Motor neuron (in vitro differentiated cells): ENCODE measurements at regions not wholly inside any gene's neighbourhood (a gene's known extent, or its start where the extent isn't known, plus 50 kb on each side); places are given as distances from the start of the nearest gene placed in this dataset.

ENCODE experiments used
- ATAC-seq, 8 experiments: fragments of 200-7000 bp; cut with Tn5 transposase; replicated peaks in 6 of 8; 2 replicates each; pipeline ENCODE4 v1.8.0; 2021; ENCODE audit warnings: mild to moderate bottlenecking in 8 of 8, moderate library complexity in 8 of 8
- H3K27ac ChIP-seq, 2 donors: fragments of 250-450 bp; sonication (Bioruptor Pico); 2 replicates each; pipeline ENCODE4 v1.9.0; 2021; ENCODE audit warnings: antibody characterized with exemption in 2 of 2, mild to moderate bottlenecking in 2 of 2, moderate library complexity in 1 of 2
- H3K4me1 ChIP-seq, 2 donors: fragments of 250-450 bp; sonication (Bioruptor Pico); replicated peaks in 1 of 2; 2 replicates each; pipeline ENCODE4 v1.6.1; 2021; ENCODE audit warnings: antibody characterized with exemption in 2 of 2, mild to moderate bottlenecking in 2 of 2, moderate library complexity in 1 of 2
- H3K4me3 ChIP-seq, 5 donors: fragments of 250-450 bp; sonication (Bioruptor Pico); 2 replicates each; pipeline ENCODE4 v1.9.0; 2021; ENCODE audit warnings: antibody characterized with exemption in 5 of 5, mild to moderate bottlenecking in 5 of 5, moderate library complexity in 4 of 5
- WGBS, 10 experiments: fragments of 450-650 bp; shearing (Covaris generic); methylation state at CpG; one replicate each; pipeline ENCODE4 v1.0.0; 2022; 5-methylcytosine and 5-hydroxymethylcytosine counted together
- in situ Hi-C, 9 experiments: fragments of 400-800 bp; cut with MboI; loops; one replicate each; pipeline ENCODE4 v1.15.0; 2021; ENCODE audit warnings: low sequenced_read_pairs in 9 of 9, low pct_unique_long_range_greater_than_20kb in 2 of 9; ENCODE audit not compliant: unreplicated experiment in 9 of 9

DNA sequence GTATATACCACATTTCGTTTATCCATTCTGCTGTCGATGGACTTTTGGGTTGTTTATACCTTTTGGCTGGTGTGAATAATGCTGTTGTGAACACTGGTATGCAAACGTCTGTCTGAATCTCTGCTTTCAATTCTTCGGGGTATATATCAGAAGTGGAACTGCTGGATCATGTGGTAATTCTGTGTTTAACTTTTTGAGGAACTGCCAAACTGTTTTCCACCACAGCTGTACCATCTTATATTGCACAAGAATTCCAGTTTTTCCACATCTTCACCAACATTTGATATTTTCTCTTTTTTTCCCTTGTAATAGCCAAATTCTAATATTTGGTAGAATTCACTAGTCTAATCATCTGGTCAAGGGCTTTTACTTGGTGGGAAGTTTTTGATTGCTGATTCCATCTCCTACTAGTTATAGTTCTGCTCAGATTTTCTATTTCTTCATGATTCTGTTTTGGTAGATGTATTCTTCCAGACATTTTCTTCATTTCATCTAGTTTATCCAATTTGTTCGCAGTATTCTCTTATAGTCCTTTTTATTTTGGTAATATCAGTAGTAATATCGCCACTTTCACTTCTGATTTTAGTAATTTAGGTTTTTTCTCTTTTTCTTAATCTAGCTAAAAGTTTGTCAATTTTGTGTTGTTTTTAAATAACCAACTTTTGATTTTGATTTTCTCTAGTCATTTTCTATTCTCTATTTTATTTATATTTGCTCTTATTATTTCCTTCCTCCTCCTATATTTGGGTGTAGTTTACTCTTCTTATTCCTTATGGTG, 271.2 kb downstream of the ZEB1 start:
- Histone ChIP-seq H3K27ac (no peak overlapping the region), H3K4me1 (no peaks in the 10 kb centered on the region), H3K4me3 (no peak overlapping the region)
- in situ Hi-C loops, result no loop called here
- 51 to 98% (median 75%) methylated on average over 2 to 6 of the region's 6 CpGs for WGBS, 10 experiments
- no peak for ATAC-seq

DNA sequence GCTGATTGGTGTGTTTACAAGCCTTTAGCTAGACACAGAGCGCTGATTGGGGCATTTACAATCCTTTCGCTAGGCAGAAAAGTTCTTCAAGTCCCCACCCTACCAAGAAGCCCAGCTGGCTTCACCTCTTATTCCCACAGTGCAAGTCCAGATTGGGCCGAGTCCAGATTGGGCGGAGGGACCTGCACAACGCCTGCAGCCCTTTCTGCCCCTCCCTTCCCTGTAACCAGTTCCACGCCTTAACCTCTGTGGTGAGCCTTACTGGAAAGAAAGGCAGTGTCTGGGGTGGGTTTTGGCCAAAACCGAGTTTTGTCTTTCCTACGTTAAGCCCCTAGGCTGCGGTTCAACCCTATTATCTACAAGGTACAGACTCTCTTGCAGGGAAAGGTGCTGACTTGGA, 268.7 kb downstream of the ZEB1 start:
- H3K4me1 ChIP-seq, result peaks cover 0 to 4% of the 10 kb centered on the region in 2 donors
- in situ Hi-C loops, result no loop called here
- ATAC-seq, result peak in 1 of 8 experiments; percentile 77
- 20 to 100% (median 93%) methylated on average over 1 to 7 of the region's 9 CpGs; no CpG with 5 or more reads in 4 of the 10 experiments for WGBS, 10 experiments
- no peak overlapping the region for H3K27ac ChIP-seq
- H3K4me3 ChIP-seq, result no peak overlapping the region

DNA sequence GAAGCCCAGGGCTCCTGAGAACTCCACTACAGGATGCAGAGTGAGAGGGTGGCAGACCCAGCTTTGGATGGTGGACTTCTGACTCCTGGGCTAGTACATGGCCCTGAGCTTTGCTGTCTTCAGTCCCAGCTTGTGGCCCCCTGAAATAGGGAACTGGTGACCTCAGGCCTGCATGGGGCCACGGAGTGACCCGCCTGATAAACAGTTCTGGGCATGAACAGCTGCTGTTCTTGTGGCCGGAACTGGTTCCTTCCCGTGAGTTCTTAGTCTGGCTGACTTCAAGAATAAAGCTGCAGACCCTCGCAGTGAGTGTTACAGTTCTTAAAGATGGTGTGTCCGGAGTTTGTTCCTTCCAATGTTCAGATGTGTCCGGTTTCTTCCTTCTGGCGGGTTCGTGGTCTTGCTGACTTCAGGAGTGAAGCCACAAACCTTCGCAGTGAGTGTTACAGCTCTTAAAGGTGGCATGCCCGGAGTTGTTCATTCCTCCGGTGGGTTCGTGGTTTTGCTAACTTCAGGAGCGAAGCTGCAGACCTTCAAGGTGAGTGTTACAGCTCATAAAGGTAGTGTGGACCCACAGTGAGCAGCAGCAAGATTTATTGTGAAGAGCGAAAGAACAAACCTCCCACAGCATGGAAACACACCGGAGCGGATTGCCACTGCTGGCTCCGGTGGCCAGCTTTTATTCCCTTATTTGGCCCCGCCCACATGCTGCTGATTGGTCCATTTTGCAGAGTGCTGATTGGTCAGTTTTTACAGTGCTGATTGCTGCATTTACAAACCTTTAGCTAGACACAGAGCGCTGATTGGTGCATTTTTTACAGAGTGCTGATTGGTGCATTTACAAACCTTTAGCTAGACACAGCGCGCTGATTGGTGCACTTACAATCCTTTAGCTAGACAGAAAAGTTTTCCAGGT, 268.0 kb downstream of the ZEB1 start:
- WGBS, 10 experiments, result 75 to 100% (median 95%) methylated on average over 1 to 15 of the region's 22 CpGs
- no peak for ATAC-seq
- in situ Hi-C loops, result no loop called here

DNA sequence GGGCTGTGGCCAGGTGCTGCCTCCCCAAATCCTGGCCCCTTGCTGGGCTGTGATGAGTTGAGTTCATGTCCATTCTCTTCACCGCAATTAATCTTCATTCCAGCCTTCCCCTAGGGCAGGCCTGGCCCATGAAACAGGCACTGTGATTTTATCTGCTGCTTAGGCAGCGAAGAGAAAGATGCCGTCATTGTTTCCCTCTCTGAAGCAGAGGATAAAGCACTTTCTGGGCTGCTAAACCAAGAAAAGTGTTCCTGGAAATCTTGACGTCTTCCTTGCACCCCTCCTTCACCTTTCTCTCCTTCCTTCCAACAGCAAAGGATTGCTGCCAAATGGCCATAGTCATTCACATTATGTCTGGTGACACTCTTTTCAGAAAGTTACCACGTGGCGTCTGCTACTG, 265.9 kb downstream of the ZEB1 start:
- 60 to 100% (median 83%) methylated on average over 2 to 6 of the region's 6 CpGs; no CpG with 5 or more reads in 2 of the 10 experiments for WGBS, 10 experiments
- Histone ChIP-seq H3K4me1 (peaks cover 0 to 6% of the 10 kb centered on the region in 2 donors), H3K4me3 (no peak overlapping the region), H3K27ac (no peak overlapping the region)
- in situ Hi-C loops, result no loop called here
- no peak for ATAC-seq

More for the DNA sequence above, 268.0 kb downstream of the ZEB1 start:
- H3K27ac ChIP-seq, result no peak overlapping the region
- H3K4me3 ChIP-seq, result no peak overlapping the region
- peaks cover 0 to 6% of the 10 kb centered on the region in 2 donors for H3K4me1 ChIP-seq

DNA sequence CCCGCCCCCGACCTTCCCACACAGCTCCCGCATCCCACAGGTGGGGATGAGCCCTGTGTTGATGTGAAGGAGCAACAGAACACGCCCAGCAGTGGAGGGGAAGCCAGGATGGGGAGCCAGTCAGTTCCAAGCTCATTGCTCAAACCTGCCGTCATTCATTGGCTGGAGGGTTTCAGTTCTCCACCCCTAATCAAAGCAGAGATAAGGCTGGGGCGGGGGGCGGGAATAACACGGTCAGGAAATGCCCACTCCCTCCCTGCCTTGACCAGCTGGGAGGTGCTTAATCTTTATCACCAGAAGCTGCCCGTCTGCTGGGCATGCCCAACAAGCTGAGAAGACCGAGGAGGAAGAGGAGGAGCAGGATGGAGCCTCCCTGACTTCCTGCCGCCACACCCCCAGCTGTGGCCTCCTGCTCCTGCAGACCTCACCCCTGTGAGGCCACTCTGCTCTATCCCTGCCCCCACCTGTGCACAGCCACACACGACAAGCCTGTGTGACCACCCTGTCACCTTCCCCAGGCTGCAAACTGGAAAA, 265.1 kb downstream of the ZEB1 start:
- WGBS, 10 experiments, result 73 to 100% (median 98%) methylated on average over 1 to 4 of the region's 12 CpGs; no CpG with 5 or more reads in 6 of the 10 experiments
- in situ Hi-C loops, result no loop called here
- Histone ChIP-seq H3K4me1 (peaks cover 0 to 6% of the 10 kb centered on the region in 2 donors), H3K4me3 (no peak overlapping the region), H3K27ac (no peak overlapping the region)
- no peak for ATAC-seq

DNA sequence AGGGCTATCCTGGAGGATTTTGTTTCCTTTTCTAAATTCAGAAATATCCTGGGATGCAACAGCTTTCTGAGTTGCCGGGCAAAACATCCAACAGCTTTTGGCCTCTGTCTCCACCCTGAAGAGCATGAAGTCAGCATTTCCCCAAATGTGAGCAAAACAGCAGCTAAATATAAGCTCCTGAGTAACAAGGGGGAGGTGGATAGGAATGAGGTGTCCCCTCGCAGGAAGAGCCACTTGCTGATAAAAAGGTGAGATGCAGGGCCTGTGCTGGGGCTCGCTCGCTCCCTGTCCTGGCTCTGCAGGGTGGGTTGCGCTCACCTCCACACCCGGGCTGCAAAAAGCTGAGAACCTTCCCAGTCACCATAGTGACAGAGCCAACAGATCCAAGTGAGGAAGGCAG, 264.3 kb downstream of the ZEB1 start:
- peak in 2 of 8 experiments; percentile 33 to 42 for ATAC-seq
- in situ Hi-C loops, result no loop called here

DNA sequence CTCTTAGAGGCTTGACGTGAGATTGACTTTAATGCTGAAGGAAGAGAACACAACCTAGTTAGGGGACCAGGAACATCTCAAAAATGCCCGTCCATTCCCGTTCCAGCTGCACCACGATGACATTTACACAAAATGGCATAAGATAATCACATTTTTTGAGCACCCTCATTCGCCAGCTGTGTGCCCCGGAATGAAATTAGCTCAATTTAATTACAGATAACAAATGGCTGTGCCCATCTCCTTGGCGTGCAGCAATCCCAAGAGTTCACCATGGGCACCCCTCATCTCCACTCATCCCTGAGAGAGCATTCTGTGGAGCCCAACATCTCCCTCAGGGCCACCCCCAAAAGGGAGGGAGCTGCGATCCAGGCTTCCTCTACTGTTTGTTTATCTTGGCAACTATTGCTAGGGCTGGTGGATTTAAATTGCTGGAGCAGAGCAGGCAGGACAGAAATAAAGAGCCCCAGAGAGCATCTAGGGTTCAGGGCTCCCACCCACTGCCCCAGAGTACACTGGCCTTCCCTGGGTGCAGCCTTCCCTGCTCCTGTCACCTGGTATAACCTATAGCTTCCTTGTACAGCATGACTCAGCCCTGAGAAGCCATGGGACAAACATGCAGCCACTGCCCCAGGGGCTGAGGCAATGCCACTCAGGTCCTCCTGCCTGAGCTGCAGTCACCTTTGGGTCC, 263.5 kb downstream of the ZEB1 start:
- WGBS, 10 experiments, result 40 to 100% (median 83%) methylated on average over 3 to 8 of the region's 8 CpGs; no CpG with 5 or more reads in 3 of the 10 experiments
- H3K4me3 ChIP-seq, result no peak overlapping the region
- peaks cover 0 to 6% of the 10 kb centered on the region in 2 donors for H3K4me1 ChIP-seq
- peak; percentile 53 to 94 (median 89) for ATAC-seq
- in situ Hi-C loops, result no loop called here
- H3K27ac ChIP-seq, result no peak overlapping the region

More for the DNA sequence above, 264.3 kb downstream of the ZEB1 start:
- 20 to 100% (median 70%) methylated on average over 1 to 2 of the region's 6 CpGs; no CpG with 5 or more reads in 2 of the 10 experiments for WGBS, 10 experiments
- peaks cover 0 to 6% of the 10 kb centered on the region in 2 donors for H3K4me1 ChIP-seq
- no peak overlapping the region for H3K27ac ChIP-seq
- no peak overlapping the region for H3K4me3 ChIP-seq

DNA sequence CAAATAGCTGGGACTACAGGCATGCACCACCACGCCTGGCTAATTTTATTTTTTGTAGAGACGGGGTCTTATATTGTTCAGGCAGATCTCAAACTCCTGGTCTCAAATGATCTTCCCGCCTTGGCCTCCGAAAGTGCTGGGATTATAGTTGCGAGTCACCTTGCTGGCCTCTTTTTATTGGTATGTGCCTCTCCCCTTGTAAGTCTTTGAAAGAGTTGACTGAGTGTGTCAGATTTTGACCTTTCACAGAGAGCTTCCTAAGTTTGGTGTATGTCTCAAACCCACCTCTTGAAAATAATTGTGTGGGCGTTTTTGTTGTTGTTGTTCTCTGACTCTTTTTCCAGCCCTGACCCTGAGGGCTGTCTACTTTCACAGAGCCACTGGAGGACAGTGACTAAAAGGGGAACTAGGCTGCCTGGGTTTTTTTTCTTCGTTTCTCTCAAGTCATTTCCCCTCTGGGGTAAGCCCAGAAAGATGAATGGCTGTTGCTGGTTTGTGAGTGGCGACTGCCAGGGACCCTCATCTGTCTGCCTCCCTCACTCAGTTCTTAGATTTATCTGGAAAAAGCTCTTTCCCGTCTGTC, 262.8 kb downstream of the ZEB1 start:
- in situ Hi-C loops, result no loop called here

DNA sequence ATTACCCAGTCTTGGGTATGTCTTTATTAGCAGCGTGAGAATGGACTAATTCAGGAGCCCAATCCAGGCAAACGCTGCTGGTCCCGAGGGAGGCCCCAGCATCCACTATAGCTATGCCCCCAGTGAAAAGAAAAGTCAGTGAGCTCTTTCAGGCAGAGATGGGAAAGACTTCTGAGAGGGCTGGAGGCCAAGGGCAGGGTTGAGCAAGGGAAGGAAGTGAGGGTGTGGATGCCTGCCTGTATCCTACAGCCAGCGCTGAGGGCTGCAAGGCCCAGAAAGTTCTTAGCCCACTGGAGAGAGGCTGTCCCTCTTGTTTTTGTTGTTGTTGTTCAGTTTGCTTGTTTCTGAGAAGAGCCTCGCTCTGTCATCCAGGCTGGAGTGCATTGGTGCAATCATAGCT, 261.6 kb downstream of the ZEB1 start:
- Histone ChIP-seq H3K4me1 (peaks cover 0 to 6% of the 10 kb centered on the region in 2 donors), H3K4me3 (no peak overlapping the region), H3K27ac (no peak overlapping the region)
- in situ Hi-C loops, result no loop called here
- WGBS, 10 experiments, result 33 to 100% (median 80%) methylated on average over 1 to 4 of the region's 5 CpGs; no CpG with 5 or more reads in 3 of the 10 experiments
- ATAC-seq, result no peak

More for the DNA sequence above, 262.8 kb downstream of the ZEB1 start:
- Histone ChIP-seq H3K27ac (no peak overlapping the region), H3K4me1 (peaks cover 0 to 6% of the 10 kb centered on the region in 2 donors), H3K4me3 (no peak overlapping the region)
- WGBS, 10 experiments, result 29 to 100% (median 83%) methylated on average over 1 to 7 of the region's 9 CpGs; no CpG with 5 or more reads in 1 of the 10 experiments
- no peak for ATAC-seq
